PC-9 (cell line): ENCODE measurements at regions not wholly inside any gene's neighbourhood (a gene's known extent, or its start where the extent isn't known, plus 50 kb on each side); places are given as distances from the start of the nearest gene placed in this dataset.

Experiments
- BruUV-seq: library from RNA; stranded (reverse); fragments of 400-500 nt; replicated peaks from 2 replicates; lab custom pipeline; 2021; lab: Mats Ljungman, UMichigan
- CTCF ChIA-PET: fragments of 300-600 bp; sonication (Branson Sonifier 250); formaldehyde crosslinking; loops from one replicate; lab custom pipeline; 2022; ENCODE audit warnings: antibody characterized with exemption; lab: Charles Lee
- POLR2A ChIA-PET: fragments of 300-600 bp; sonication (Branson Sonifier 250); formaldehyde crosslinking; loops from one replicate; lab custom pipeline; 2022; ENCODE audit warnings: antibody characterized with exemption; ENCODE audit not compliant: unreplicated experiment; lab: Charles Lee
- DNase-seq, 2 experiments: peaks; one replicate each; pipeline versions ENCODE4 v3.0.0 to v3.0.0-alpha.2; 2015 to 2022; ENCODE audit warnings: mixed read lengths in 1 of 2
- H2AFZ ChIP-seq: fragments of 200-600 bp; sonication (generic); 2 replicates; pipeline ENCODE4 v1.8.1; 2017; ENCODE audit warnings: antibody characterized with exemption
- H3F3A ChIP-seq: fragments of 200-600 bp; sonication (generic); 2 replicates; pipeline ENCODE4 v1.8.1; 2017; ENCODE audit warnings: antibody characterized with exemption, mild to moderate bottlenecking, low read depth; ENCODE audit not compliant: insufficient read depth
- H3K27ac ChIP-seq: fragments of 200-600 bp; sonication (generic); 2 replicates; pipeline ENCODE4 v1.6.1; 2016; ENCODE audit warnings: mixed run types
- H3K27me3 ChIP-seq: fragments of 200-600 bp; sonication (generic); 2 replicates; pipeline ENCODE4 v1.6.1; 2016; ENCODE audit warnings: low read depth, mixed run types; ENCODE audit not compliant: insufficient read depth
- H3K36me3 ChIP-seq: fragments of 200-600 bp; sonication (generic); 2 replicates; pipeline ENCODE4 v1.6.1; 2016; ENCODE audit warnings: low read depth, mixed run types
- H3K4me1 ChIP-seq: fragments of 200-600 bp; sonication (generic); replicated peaks from 2 replicates; pipeline ENCODE4 v1.6.1; 2016; ENCODE audit warnings: mixed run types; ENCODE audit not compliant: insufficient read depth
- H3K4me2 ChIP-seq: fragments of 200-600 bp; sonication (generic); 2 replicates; pipeline ENCODE4 v1.6.1; 2017; ENCODE audit warnings: mixed run types
- H3K4me3 ChIP-seq: fragments of 200-600 bp; sonication (generic); 2 replicates; pipeline ENCODE4 v1.6.1; 2016; ENCODE audit warnings: mixed run types
- H3K79me2 ChIP-seq: fragments of 200-600 bp; sonication (generic); 2 replicates; pipeline ENCODE4 v1.6.1; 2017; ENCODE audit warnings: low read depth, mixed run types
- H3K9me2 ChIP-seq: fragments of 200-600 bp; sonication (generic); 2 replicates; pipeline ENCODE4 v1.8.1; 2017; ENCODE audit warnings: mild to moderate bottlenecking; ENCODE audit not compliant: insufficient read depth
- H3K9me3 ChIP-seq: fragments of 200-600 bp; sonication (generic); 2 replicates; pipeline ENCODE4 v1.8.1; 2016; ENCODE audit warnings: low read depth; ENCODE audit not compliant: insufficient read depth
- H4K20me1 ChIP-seq: fragments of 200-600 bp; sonication (generic); 2 replicates; pipeline ENCODE4 v1.8.1; 2017; ENCODE audit not compliant: insufficient read depth
- EZH2 ChIP-seq: fragments of 200-600 bp; sonication (generic); IDR thresholded peaks from 2 replicates; pipeline ENCODE4 v1.8.0; 2017; ENCODE audit warnings: antibody characterized with exemption, low read depth
- intact Hi-C: fragments of 100-400 bp; cut with micrococcal nuclease; formaldehyde crosslinking; loops from one replicate; pipeline ENCODE4 v1.10.0; 2022; ENCODE audit not compliant: unreplicated experiment
- TF ChIP-seq, protein P1 (sequence below): fragments of 200-600 bp; sonication (generic); conservative IDR thresholded peaks from 2 replicates; pipeline ENCODE4 v1.6.1; 2017; ENCODE audit warnings: mixed run types, antibody characterized with exemption, mild to moderate bottlenecking, moderate library complexity

DNA sequence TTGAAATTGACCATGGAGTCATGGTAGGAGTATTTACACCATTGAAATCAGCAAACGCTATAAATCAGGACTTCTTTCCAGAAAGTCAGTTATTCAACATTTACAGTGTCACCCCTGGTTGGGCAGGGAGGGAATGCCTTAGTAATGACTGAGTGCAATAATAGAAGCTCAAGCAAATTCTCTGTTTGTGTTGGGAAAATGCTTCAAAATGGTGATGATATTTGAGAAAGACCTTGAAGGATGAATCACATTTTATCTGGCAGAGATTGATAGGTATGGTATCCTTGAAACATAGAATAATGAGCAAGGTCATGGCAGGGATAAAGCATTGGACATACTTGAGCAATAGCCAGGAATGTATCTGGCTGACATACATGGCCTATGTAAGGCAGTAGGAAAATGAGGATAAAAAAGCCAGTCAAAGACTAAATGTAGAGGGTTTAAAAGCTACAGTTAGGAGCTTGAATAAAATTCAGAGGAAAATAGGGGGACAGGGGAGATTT is 248.7 kb downstream of the FMR1NB start:
- TF ChIP-seq, protein P1, sequence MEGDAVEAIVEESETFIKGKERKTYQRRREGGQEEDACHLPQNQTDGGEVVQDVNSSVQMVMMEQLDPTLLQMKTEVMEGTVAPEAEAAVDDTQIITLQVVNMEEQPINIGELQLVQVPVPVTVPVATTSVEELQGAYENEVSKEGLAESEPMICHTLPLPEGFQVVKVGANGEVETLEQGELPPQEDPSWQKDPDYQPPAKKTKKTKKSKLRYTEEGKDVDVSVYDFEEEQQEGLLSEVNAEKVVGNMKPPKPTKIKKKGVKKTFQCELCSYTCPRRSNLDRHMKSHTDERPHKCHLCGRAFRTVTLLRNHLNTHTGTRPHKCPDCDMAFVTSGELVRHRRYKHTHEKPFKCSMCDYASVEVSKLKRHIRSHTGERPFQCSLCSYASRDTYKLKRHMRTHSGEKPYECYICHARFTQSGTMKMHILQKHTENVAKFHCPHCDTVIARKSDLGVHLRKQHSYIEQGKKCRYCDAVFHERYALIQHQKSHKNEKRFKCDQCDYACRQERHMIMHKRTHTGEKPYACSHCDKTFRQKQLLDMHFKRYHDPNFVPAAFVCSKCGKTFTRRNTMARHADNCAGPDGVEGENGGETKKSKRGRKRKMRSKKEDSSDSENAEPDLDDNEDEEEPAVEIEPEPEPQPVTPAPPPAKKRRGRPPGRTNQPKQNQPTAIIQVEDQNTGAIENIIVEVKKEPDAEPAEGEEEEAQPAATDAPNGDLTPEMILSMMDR = no peak
- no peak for TF ChIP-seq EZH2
- intact Hi-C loops = no loop called here
- no peaks in the 10 kb centered on the region for H3K79me2 ChIP-seq
- ChIA-PET POLR2A (no interaction called here), CTCF (no interaction called here)
- H3F3A ChIP-seq = no peaks in the 10 kb centered on the region
- H3K4me3 ChIP-seq = no peak overlapping the region
- H3K27ac ChIP-seq = no peak overlapping the region
- DNase-seq = peak in 1 of 2 experiments; percentile 6
- BruUV-seq = no TSS peak
- H3K27me3 ChIP-seq = no peaks in the 10 kb centered on the region
- H3K9me3 ChIP-seq = no peaks in the 10 kb centered on the region
- H3K4me1 ChIP-seq = no peaks in the 10 kb centered on the region
- H4K20me1 ChIP-seq = no peaks in the 10 kb centered on the region
- H2AFZ ChIP-seq = no peak overlapping the region
- no peaks in the 10 kb centered on the region for H3K9me2 ChIP-seq
- no peak overlapping the region for H3K4me2 ChIP-seq
- no peaks in the 10 kb centered on the region for H3K36me3 ChIP-seq

DNA sequence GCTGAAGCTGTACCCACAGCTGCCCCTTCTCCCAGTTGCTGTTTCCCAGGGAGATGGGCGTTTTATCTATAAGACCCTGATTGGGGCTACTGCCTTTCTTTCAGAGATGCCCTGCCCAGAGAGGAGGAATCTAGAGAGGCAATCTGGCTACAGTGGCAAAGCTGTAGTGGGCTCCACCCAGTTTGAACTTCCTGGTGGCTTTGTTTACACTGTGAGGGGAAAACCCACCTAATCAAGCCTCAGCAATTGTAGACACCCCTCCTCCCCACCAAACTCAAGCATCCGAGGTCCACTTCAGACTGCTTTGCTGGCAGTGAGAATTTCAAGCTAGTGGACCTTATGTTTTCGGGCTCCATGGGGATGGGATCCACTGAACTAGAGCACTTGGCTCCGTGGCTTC is 240.4 kb upstream of the AFF2 start:
- intact Hi-C loops = no loop called here
- Histone ChIP-seq H3K79me2 (no peaks in the 10 kb centered on the region), H3K9me2 (no peaks in the 10 kb centered on the region), H2AFZ (no peak overlapping the region), H4K20me1 (no peaks in the 10 kb centered on the region), H3K4me1 (no peaks in the 10 kb centered on the region), H3K27me3 (no peaks in the 10 kb centered on the region), H3K27ac (no peak overlapping the region), H3K4me2 (no peak overlapping the region), H3K36me3 (no peaks in the 10 kb centered on the region), H3K9me3 (no peaks in the 10 kb centered on the region), H3K4me3 (no peak overlapping the region), H3F3A (no peaks in the 10 kb centered on the region)
- TF ChIP-seq EZH2 = no peak
- TF ChIP-seq, protein P1 = no peak
- CTCF ChIA-PET = no interaction called here
- POLR2A ChIA-PET = no interaction called here
- DNase-seq = no peak
- BruUV-seq = no TSS peak

DNA sequence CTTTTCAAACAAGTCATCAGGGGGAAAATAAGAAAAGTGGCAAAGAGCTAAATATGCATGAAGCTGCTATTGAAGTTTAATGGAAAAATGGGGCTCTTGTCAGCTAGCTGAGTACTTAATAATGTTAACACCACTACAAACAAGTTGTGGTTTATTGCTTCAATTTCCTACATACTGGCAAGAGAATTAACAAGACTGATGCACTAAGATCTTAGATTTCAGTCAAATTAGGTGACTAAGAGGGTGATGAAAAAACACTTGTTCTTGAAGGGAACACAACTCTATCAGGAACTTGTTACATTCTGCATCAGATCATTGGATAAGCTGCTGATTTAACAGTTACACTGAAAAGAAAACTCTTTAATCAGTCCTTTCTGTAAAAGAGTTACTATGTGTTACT is 234.6 kb upstream of the AFF2 start:
- CTCF ChIA-PET = no interaction called here
- no peak overlapping the region for H3K4me2 ChIP-seq
- BruUV-seq = no TSS peak

More for the DNA sequence above, 234.6 kb upstream of the AFF2 start:
- Histone ChIP-seq H3K27ac (no peak overlapping the region), H2AFZ (no peak overlapping the region), H3F3A (no peaks in the 10 kb centered on the region), H3K36me3 (no peaks in the 10 kb centered on the region), H3K9me3 (no peaks in the 10 kb centered on the region), H3K9me2 (no peaks in the 10 kb centered on the region), H4K20me1 (no peaks in the 10 kb centered on the region), H3K79me2 (no peaks in the 10 kb centered on the region), H3K27me3 (no peaks in the 10 kb centered on the region), H3K4me1 (no peaks in the 10 kb centered on the region), H3K4me3 (no peak overlapping the region)
- no peak for DNase-seq
- POLR2A ChIA-PET = no interaction called here
- no peak for TF ChIP-seq EZH2
- TF ChIP-seq, protein P1 = no peak
- intact Hi-C loops = no loop called here
